GM13976 (cell line): ENCODE measurements at regions not wholly inside any gene's neighbourhood (a gene's known extent, or its start where the extent isn't known, plus 50 kb on each side); places are given as distances from the start of the nearest gene placed in this dataset.

Experiments
- DNase-seq: peaks from one replicate; pipeline ENCODE4 v3.0.0; 2012; ENCODE audit warnings: low spot score
- CTCF ChIP-seq: IDR thresholded peaks from 2 replicates; pipeline ENCODE4 v1.5.1; 2012; ENCODE audit warnings: borderline replicate concordance, mild to moderate bottlenecking; ENCODE audit not compliant: insufficient read depth; ENCODE audit errors: extremely low read depth, missing control alignments, control extremely low read depth
- in situ Hi-C: fragments of 300-500 bp; cut with MboI; formaldehyde crosslinking; loops from one replicate; pipeline ENCODE4 v1.12.0; 2022; ENCODE audit warnings: low sequenced_read_pairs, mixed read lengths, inconsistent platforms; ENCODE audit not compliant: unreplicated experiment

GRCh38 chr7:22601003-22601402 lies 101.0 kb upstream of the STEAP1B start:
- TF ChIP-seq CTCF = no peak
- in situ Hi-C loops = no loop called here

GRCh38 chr7:22598318-22598920 lies 98.4 kb upstream of the STEAP1B start:
- TF ChIP-seq CTCF = no peak
- DNase-seq = no peak
- in situ Hi-C loops = no loop called here

More at GRCh38 chr7:22601003-22601402, 101.0 kb upstream of the STEAP1B start:
- DNase-seq = no peak

- TF ChIP-seq CTCF = no peak
- no peak for DNase-seq
- in situ Hi-C loops = no loop called here
Measured at GRCh38 chr7:22597844-22598243, 97.9 kb upstream of the STEAP1B start.

- TF ChIP-seq CTCF = no peak
- in situ Hi-C loops = no loop called here
- no peak for DNase-seq
Measured at GRCh38 chr7:22596763-22597400, 96.9 kb upstream of the STEAP1B start.

- DNase-seq = no peak
Measured at GRCh38 chr7:22594020-22594419, 94.0 kb upstream of the STEAP1B start.

GRCh38 chr7:22591271-22591670 lies 91.3 kb upstream of the STEAP1B start:
- DNase-seq = no peak
- TF ChIP-seq CTCF = no peak
- in situ Hi-C loops = no loop called here

More at GRCh38 chr7:22594020-22594419, 94.0 kb upstream of the STEAP1B start:
- in situ Hi-C loops = no loop called here
- TF ChIP-seq CTCF = no peak
